ENCODE measurements at regions not wholly inside any gene's neighbourhood (a gene's known extent, or its start where the extent isn't known, plus 50 kb on each side); places are given as distances from the start of the nearest gene placed in this dataset.

DNA sequence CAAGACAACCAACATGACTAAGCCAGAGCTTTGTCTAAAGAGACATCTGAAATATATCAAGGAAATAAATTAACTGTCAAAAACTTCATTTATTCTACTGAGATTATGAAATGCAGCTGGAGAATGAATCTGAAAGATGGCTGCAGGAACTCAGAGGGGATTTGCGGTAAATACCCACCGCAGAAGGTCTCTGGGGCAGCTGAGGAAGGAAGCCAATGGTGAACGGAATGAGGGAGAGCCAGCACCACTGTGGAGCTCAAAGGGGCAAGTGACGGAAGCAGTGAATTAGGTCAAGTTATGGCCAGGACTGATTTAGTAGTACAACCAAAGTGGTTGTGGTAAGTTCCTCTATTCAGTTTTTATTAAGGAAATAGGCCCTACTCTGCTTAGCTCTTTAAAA is 215.3 kb upstream of the GLI3 start:
- TF ChIP-seq, protein P1, sequence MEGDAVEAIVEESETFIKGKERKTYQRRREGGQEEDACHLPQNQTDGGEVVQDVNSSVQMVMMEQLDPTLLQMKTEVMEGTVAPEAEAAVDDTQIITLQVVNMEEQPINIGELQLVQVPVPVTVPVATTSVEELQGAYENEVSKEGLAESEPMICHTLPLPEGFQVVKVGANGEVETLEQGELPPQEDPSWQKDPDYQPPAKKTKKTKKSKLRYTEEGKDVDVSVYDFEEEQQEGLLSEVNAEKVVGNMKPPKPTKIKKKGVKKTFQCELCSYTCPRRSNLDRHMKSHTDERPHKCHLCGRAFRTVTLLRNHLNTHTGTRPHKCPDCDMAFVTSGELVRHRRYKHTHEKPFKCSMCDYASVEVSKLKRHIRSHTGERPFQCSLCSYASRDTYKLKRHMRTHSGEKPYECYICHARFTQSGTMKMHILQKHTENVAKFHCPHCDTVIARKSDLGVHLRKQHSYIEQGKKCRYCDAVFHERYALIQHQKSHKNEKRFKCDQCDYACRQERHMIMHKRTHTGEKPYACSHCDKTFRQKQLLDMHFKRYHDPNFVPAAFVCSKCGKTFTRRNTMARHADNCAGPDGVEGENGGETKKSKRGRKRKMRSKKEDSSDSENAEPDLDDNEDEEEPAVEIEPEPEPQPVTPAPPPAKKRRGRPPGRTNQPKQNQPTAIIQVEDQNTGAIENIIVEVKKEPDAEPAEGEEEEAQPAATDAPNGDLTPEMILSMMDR (conservative IDR thresholded peaks at IDR 0.05; ENCODE audit: low read depth), result no peak
- DNase-seq (ENCODE audit: low spot score), result no peak
- POLR2A ChIA-PET (ENCODE audit: low non-redundant PET), result no interaction called here
- CTCF ChIA-PET, result no interaction called here
- no peak overlapping the region for H3K27ac ChIP-seq

DNA sequence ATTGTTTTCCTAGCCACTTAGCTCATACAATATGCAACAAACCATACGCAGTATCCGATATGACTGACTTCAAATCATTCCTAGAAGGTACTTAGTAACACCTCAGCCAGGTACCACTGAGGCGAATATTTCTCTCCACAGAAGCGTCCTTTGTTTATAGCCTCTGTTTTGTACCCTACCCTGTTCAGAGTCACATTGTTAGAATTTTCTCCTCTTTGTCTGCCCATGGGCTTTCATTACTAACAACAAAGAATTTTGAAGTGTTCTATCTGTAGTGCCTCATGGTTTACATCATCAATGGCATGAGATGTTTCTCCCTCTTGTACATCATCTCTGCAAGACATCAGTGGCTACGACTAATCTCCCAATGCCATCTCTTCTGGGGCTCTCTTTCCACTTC is 212.4 kb upstream of the GLI3 start:
- ChIA-PET POLR2A (ENCODE audit: low non-redundant PET) (no interaction called here), CTCF (no interaction called here)
- TF ChIP-seq, protein P1 (conservative IDR thresholded peaks at IDR 0.05; ENCODE audit: low read depth), result no peak
- H3K27ac ChIP-seq, result no peak overlapping the region
- DNase-seq (ENCODE audit: low spot score), result no peak

DNA sequence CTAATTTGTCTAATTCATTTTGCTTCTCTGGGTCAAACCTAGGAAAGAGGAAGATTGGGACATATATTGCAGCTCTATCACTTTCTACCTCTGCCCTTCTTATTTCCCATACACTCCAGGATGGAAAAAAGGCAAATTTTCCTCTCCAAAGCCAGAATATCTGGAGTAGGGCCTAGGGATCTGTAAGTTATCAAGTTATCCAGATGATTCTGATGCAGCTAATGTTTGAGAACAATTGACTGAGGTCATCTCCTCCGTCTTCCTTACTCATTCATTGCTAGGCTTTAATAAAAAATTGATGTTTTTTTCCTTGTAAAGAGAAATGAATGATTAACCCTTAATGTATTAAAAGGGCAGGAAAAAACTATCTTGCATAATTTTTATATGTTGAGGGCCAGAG is 211.9 kb upstream of the GLI3 start:
- ChIA-PET CTCF (no interaction called here), POLR2A (ENCODE audit: low non-redundant PET) (no interaction called here)
- no peak overlapping the region for H3K27ac ChIP-seq
- DNase-seq (ENCODE audit: low spot score), result no peak
- TF ChIP-seq, protein P1 (conservative IDR thresholded peaks at IDR 0.05; ENCODE audit: low read depth), result no peak

DNA sequence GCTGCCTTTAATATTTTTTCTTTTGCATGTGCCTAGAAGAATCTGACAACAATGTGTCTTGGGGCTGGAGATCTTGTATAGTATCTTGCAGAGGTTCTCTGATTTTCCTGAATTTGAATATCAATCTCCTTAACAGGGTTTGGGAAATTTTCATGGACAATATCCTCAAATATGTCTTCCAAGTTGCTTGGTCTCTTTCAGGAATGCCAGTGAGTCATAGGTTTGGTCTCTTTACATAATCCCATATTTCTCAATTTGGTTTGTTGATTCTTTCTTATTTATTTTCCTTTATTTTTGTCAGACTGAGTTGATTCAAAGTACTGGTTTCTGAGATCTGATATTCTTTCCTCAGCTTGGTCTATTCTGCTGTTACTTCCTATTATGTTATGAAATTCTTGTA is 208.7 kb upstream of the GLI3 start:
- TF ChIP-seq, protein P1 (conservative IDR thresholded peaks at IDR 0.05; ENCODE audit: low read depth), result no peak
- POLR2A ChIA-PET (ENCODE audit: low non-redundant PET), result no interaction called here
- CTCF ChIA-PET, result interaction anchor here (0.6 kb wide), 1 partner anchor 18 kb away, joined by 6 read pairs; no protein-coding TSS in a partner anchor
- no peak for DNase-seq (ENCODE audit: low spot score)
- no peak overlapping the region for H3K27ac ChIP-seq

DNA sequence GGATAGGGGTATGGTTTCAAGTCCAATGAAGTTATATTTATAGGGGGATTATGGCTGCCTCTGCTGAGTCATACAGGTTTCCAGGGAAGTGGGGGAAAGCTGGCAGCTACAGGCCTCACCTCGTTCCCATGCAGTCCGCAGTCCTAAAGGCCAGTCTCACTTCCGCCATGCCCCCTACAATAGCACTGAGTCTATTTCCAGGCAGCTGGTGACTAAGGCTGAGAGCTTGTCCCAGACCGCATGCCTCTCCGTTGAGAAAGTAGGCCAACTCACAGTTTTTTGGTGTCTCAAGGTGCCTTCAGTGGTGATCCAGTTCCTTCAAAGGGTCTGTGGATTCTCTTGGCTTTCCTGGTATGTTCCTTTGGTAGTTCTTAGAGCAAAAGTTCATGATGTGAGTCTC is 203.9 kb upstream of the GLI3 start:
- ChIA-PET CTCF (interaction anchor here (0.5 kb wide), 1 partner anchor 136 kb away, joined by 3 read pairs; no protein-coding TSS in a partner anchor), POLR2A (ENCODE audit: low non-redundant PET) (no interaction called here)
- TF ChIP-seq, protein P1 (conservative IDR thresholded peaks at IDR 0.05; ENCODE audit: low read depth), result no peak
- no peak overlapping the region for H3K27ac ChIP-seq
- DNase-seq (ENCODE audit: low spot score), result no peak

DNA sequence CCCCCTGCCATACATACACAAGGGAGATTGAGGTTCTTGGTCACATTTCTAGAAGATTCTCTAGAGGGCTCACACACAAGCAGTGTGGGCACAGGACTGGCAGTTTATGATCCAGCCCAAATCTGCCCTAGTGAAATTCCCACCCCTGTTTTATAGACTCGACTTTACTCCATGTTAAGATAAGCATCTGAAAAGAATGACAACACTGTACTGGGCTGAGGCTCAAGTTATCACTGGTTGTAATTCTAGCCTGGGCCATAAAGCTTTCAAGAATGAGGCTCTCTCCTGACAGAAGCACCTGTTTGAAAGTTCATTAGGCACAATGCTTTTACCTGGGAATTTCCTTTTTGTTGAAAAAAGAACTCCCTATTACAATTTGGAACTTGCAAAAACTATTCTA is 195.6 kb upstream of the GLI3 start:
- H3K27ac ChIP-seq, result no peak overlapping the region
- TF ChIP-seq, protein P1 (conservative IDR thresholded peaks at IDR 0.05; ENCODE audit: low read depth), result no peak
- ChIA-PET POLR2A (ENCODE audit: low non-redundant PET) (no interaction called here), CTCF (no interaction called here)
- no peak for DNase-seq (ENCODE audit: low spot score)

DNA sequence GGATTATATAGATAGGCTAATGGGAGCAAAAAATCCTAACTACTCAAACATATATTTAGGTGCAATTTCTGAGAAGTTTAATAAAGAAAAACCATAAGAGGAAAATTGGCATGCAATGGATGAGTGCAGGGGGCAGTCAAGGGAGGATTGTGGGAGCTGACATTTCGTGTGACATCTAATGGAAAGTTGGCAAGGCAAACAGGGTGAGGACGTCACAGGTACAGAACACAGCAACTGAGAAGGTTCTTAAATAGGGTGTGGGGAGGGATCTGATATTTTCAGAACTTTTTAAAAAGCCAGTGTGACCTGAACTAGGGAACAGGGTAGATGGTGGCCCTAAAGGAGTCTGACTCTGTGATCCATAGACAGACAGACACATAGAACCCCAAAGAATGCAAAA is 194.9 kb upstream of the GLI3 start:
- TF ChIP-seq, protein P1 (conservative IDR thresholded peaks at IDR 0.05; ENCODE audit: low read depth), result no peak
- POLR2A ChIA-PET (ENCODE audit: low non-redundant PET), result no interaction called here
- no peak overlapping the region for H3K27ac ChIP-seq
- no peak for DNase-seq (ENCODE audit: low spot score)
- CTCF ChIA-PET, result no interaction called here

All from RWPE1 (cell line).